PC-3 (cell line): ENCODE measurements at regions not wholly inside any gene's neighbourhood (a gene's known extent, or its start where the extent isn't known, plus 50 kb on each side); places are given as distances from the start of the nearest gene placed in this dataset.

Experiments used
- EZH2 ChIP-seq: fragments of 300-600 bp; sonication (generic); IDR thresholded peaks from one replicate; pipeline ENCODE4 v1.6.1; 2017; ENCODE audit warnings: antibody characterized with exemption, mild to moderate bottlenecking, low read length; ENCODE audit not compliant: unreplicated experiment
- EZH2phosphoT487 ChIP-seq: fragments of 300-600 bp; sonication (generic); IDR thresholded peaks from 2 replicates; pipeline ENCODE4 v1.6.1; 2018; ENCODE audit warnings: mild to moderate bottlenecking, antibody characterized with exemption, low read length, borderline replicate concordance
- TF ChIP-seq, protein P1 (sequence below): fragments of 300-600 bp; sonication (generic); conservative IDR thresholded peaks from 2 replicates; pipeline ENCODE4 v1.5.1; 2017; ENCODE audit warnings: antibody characterized with exemption, low read depth, mild to moderate bottlenecking, low read length

DNA sequence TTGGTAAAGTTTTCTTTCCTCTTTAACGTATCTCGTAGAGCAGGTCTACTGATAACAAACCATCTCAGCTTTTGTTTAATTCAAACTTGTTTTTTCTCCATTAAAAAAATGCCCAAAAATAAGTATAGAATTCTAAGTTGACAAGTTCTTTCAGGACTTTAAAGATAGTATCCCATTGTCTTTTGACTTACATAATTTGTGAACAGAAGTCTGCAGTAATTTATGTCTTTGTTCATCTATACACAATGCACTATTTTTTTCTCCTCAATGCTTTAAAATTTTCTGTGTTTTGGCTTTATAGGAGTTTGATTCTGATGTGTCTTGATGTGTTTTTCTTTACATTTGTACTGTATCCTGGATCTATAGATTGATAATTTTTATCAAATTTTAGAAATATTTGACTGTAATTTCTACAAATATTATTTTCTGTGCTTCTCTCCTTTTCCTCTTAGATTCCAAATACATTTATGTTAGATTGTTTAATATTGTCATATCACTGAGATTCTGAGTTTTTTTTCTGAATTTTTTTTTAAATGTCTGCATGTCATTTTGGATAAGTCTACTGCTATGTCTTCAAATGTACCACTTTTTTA lies 143.3 kb downstream of the FTCDNL1 start:
- TF ChIP-seq EZH2: no peak
- TF ChIP-seq, protein P1, sequence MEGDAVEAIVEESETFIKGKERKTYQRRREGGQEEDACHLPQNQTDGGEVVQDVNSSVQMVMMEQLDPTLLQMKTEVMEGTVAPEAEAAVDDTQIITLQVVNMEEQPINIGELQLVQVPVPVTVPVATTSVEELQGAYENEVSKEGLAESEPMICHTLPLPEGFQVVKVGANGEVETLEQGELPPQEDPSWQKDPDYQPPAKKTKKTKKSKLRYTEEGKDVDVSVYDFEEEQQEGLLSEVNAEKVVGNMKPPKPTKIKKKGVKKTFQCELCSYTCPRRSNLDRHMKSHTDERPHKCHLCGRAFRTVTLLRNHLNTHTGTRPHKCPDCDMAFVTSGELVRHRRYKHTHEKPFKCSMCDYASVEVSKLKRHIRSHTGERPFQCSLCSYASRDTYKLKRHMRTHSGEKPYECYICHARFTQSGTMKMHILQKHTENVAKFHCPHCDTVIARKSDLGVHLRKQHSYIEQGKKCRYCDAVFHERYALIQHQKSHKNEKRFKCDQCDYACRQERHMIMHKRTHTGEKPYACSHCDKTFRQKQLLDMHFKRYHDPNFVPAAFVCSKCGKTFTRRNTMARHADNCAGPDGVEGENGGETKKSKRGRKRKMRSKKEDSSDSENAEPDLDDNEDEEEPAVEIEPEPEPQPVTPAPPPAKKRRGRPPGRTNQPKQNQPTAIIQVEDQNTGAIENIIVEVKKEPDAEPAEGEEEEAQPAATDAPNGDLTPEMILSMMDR: no peak
- no peak for TF ChIP-seq EZH2phosphoT487
